Endothelial cell of umbilical vein (primary cell): ENCODE measurements at regions not wholly inside any gene's neighbourhood (a gene's known extent, or its start where the extent isn't known, plus 50 kb on each side); places are given as distances from the start of the nearest gene placed in this dataset.

Experiments used
- BruUV-seq: library from RNA; stranded (reverse); fragments of 400-500 nt; replicated peaks from 2 replicates; lab custom pipeline; 2021; lab: Mats Ljungman, UMichigan
- CTCF ChIA-PET: fragments of 300-600, 350-600 bp; sonication (Branson Sonifier 250); formaldehyde crosslinking; loops from one replicate; lab custom pipeline; 2021; ENCODE audit warnings: antibody characterized with exemption, inconsistent platforms; lab: Charles Lee
- POLR2A ChIA-PET: fragments of 300-600, 350-600 bp; sonication (Branson Sonifier 250); formaldehyde crosslinking; loops from one replicate; lab custom pipeline; 2021; ENCODE audit warnings: antibody characterized with exemption, inconsistent platforms; lab: Charles Lee
- DNase-seq: peaks from one replicate; pipeline ENCODE4 v3.0.0-alpha.2; 2011; ENCODE audit warnings: low read depth, low spot score
- FAIRE-seq: peaks from 2 replicates; lab custom pipeline; 2011; peaks lifted over from hg19 to GRCh38; lab: Jason Lieb, UNC
- H2AFZ ChIP-seq: 2 replicates; pipeline ENCODE4 v1.6.0; 2012; ENCODE audit warnings: low read depth, low read length, control low read depth, inconsistent platforms
- H3K27ac ChIP-seq: 2 replicates; pipeline ENCODE4 v1.5.1; 2011; ENCODE audit warnings: low read depth, mild to moderate bottlenecking, control low read depth, low read length, moderate library complexity; ENCODE audit not compliant: insufficient read depth
- H3K27me3 ChIP-seq, 2 experiments: 2 replicates each; pipeline versions ENCODE4 v1.6.0 to v1.6.1; 2011; ENCODE audit warnings: low read length in 2 of 2, mixed read lengths in 1 of 2; ENCODE audit not compliant: control insufficient read depth in 2 of 2, insufficient read depth in 2 of 2
- H3K36me3 ChIP-seq, 2 experiments: 2 replicates in 1 of 2; 3 replicates in 1 of 2; pipeline ENCODE4 v1.5.1; 2011; ENCODE audit warnings: low read length in 2 of 2, mild to moderate bottlenecking in 1 of 2, moderate library complexity in 1 of 2; ENCODE audit not compliant: control insufficient read depth in 2 of 2, insufficient read depth in 2 of 2; ENCODE audit errors: extremely low read depth in 1 of 2
- H3K4me1 ChIP-seq: 3 replicates; pipeline ENCODE4 v1.5.1; 2011; ENCODE audit warnings: mild to moderate bottlenecking, low read length; ENCODE audit not compliant: control insufficient read depth, insufficient read depth; ENCODE audit errors: extremely low read depth
- H3K4me2 ChIP-seq: 2 replicates; pipeline ENCODE4 v1.6.1; 2011; ENCODE audit warnings: low read length, control low read depth, mixed read lengths; ENCODE audit not compliant: insufficient read depth
- H3K4me3 ChIP-seq, 3 experiments: fragments of 200-600 bp in 1 of 3; sonication (generic), shearing (Covaris generic) in 1 of 3; replicated peaks in 1 of 3; 2 replicates each; pipeline ENCODE4 v1.5.1; 2011 to 2016; ENCODE audit warnings: control low read depth in 3 of 3, low read length in 3 of 3, mild to moderate bottlenecking in 2 of 3, inconsistent platforms in 1 of 3, low read depth in 1 of 3, moderate library complexity in 1 of 3; ENCODE audit not compliant: insufficient read depth in 1 of 3
- H3K79me2 ChIP-seq: 2 replicates; pipeline ENCODE4 v1.6.0; 2012; ENCODE audit warnings: low read length, inconsistent platforms; ENCODE audit not compliant: control insufficient read depth, insufficient read depth
- H3K9ac ChIP-seq: replicated peaks from 2 replicates; pipeline ENCODE3; 2011; ENCODE audit warnings: low read length, control low read depth; ENCODE audit not compliant: insufficient read depth; ENCODE audit errors: extremely low read depth
- H3K9me1 ChIP-seq: replicated peaks from 3 replicates; pipeline ENCODE4 v1.6.0; 2011; ENCODE audit warnings: mild to moderate bottlenecking, low read length; ENCODE audit not compliant: control insufficient read depth, insufficient read depth; ENCODE audit errors: extremely low read depth
- H3K9me3 ChIP-seq: replicated peaks from 2 replicates; pipeline ENCODE4 v1.5.1; 2012; ENCODE audit warnings: low read length, inconsistent platforms; ENCODE audit not compliant: control insufficient read depth, insufficient read depth
- H4K20me1 ChIP-seq: replicated peaks from 2 replicates; pipeline ENCODE3; 2011; ENCODE audit warnings: mild to moderate bottlenecking, low read length; ENCODE audit not compliant: control insufficient read depth, insufficient read depth; ENCODE audit errors: extremely low read depth
- EZH2 ChIP-seq: IDR thresholded peaks from 2 replicates; pipeline ENCODE4 v1.6.1; 2012; ENCODE audit warnings: borderline replicate concordance, low read depth, mild to moderate bottlenecking, moderate library complexity, low read length, inconsistent platforms; ENCODE audit not compliant: severe bottlenecking
- FOS ChIP-seq: IDR thresholded peaks from 2 replicates; pipeline ENCODE4 v1.6.1; 2011; ENCODE audit warnings: mild to moderate bottlenecking, low read length, moderate library complexity, borderline replicate concordance; ENCODE audit not compliant: insufficient read depth
- GATA2 ChIP-seq: IDR thresholded peaks from 2 replicates; pipeline ENCODE4 v1.7.0; 2011; ENCODE audit warnings: low read depth, mild to moderate bottlenecking, moderate library complexity, mixed read lengths, low read length; ENCODE audit not compliant: insufficient read length, insufficient read depth
- JUN ChIP-seq: IDR thresholded peaks from 2 replicates; pipeline ENCODE4 v1.6.1; 2011; ENCODE audit warnings: borderline replicate concordance, low read depth; ENCODE audit not compliant: insufficient read length, insufficient read depth
- MYC ChIP-seq: IDR thresholded peaks from one replicate; pipeline ENCODE4 v1.6.1; 2011; ENCODE audit warnings: mild to moderate bottlenecking, low read depth, low read length
- dilution Hi-C: fragments of 300-500 bp; cut with MboI; formaldehyde crosslinking; loops from one replicate; pipeline ENCODE4 v1.15.0; 2019; ENCODE audit warnings: low sequenced_read_pairs; ENCODE audit not compliant: extremely low pct_ligation_motif_present
- intact Hi-C: fragments of 100-400 bp; cut with micrococcal nuclease; formaldehyde crosslinking; loops from one replicate; pipeline ENCODE4 v1.10.0; 2022

GRCh38 chr1:67566803-67567377, 118.1 kb upstream of the GADD45A start:
- no peaks in the 10 kb centered on the region for H3K79me2 ChIP-seq
- H3K36me3 ChIP-seq = no peaks in the 10 kb centered on the region
- ChIA-PET CTCF (interaction anchor here (0.6 to 1.4 kb wide), 5 partner anchors 15 to 199 kb away, joined by 3 to 10 read pairs (median 3); no protein-coding TSS in a partner anchor), POLR2A (interaction anchor here (1.2 kb wide), 1 partner anchor 118 kb away, joined by 5 read pairs; the partner anchor contains the start of gene GADD45A)
- H2AFZ ChIP-seq = no peak overlapping the region
- FAIRE-seq (no peak), DNase-seq (no peak)
- H3K9me3 ChIP-seq = no peaks in the 10 kb centered on the region
- H3K27me3 ChIP-seq = no peaks in the 10 kb centered on the region
- H3K4me2 ChIP-seq = no peak overlapping the region
- no TSS peak for BruUV-seq
- H4K20me1 ChIP-seq = no peaks in the 10 kb centered on the region
- TF ChIP-seq FOS (no peak), MYC (no peak), GATA2 (no peak), JUN (no peak)
- intact Hi-C loops (no loop called here), dilution Hi-C loops (no loop called here)
- H3K4me1 ChIP-seq = peaks cover 14% of the 10 kb centered on the region
- no peaks in the 10 kb centered on the region for H3K9me1 ChIP-seq
- H3K9ac ChIP-seq = no peak overlapping the region
- no peak overlapping the region for H3K4me3 ChIP-seq
- no peak overlapping the region for H3K27ac ChIP-seq

GRCh38 chr1:67570486-67571143, 114.4 kb upstream of the GADD45A start:
- Histone ChIP-seq H2AFZ (no peak overlapping the region), H3K79me2 (no peaks in the 10 kb centered on the region), H3K27ac (no peak overlapping the region), H3K4me2 (no peak overlapping the region), H3K4me3 (no peak overlapping the region), H4K20me1 (no peaks in the 10 kb centered on the region), H3K9ac (no peak overlapping the region), H3K4me1 (peaks cover 5% of the 10 kb centered on the region), H3K9me1 (no peaks in the 10 kb centered on the region), H3K36me3 (no peaks in the 10 kb centered on the region), H3K9me3 (no peaks in the 10 kb centered on the region), H3K27me3 (no peaks in the 10 kb centered on the region)
- dilution Hi-C loops = no loop called here
- DNase-seq = peak; percentile 50
- ChIA-PET POLR2A (interaction anchor here (2.8 kb wide), 1 partner anchor 114 kb away, joined by 10 read pairs; the partner anchor contains the start of gene GADD45A), CTCF (interaction anchor here (0.8 to 4.6 kb wide), 16 partner anchors 8 to 190 kb away, joined by 3 to 27 read pairs (median 6); partner anchors contain the start of gene GADD45A)
- TF ChIP-seq FOS (peak; percentile 52), JUN (peak; percentile 18), EZH2 (no peak)
- FAIRE-seq = peak; percentile 85
- intact Hi-C loops = no loop called here
- BruUV-seq = no TSS peak
